Midbrain (tissue), 1 donor: ENCODE measurements at regions not wholly inside any gene's neighbourhood (a gene's known extent, or its start where the extent isn't known, plus 50 kb on each side); places are given as distances from the start of the nearest gene placed in this dataset.

Experiments used
- DNase-seq: peaks from one replicate; lab custom pipeline; 2025; lab: John Stamatoyannopoulos, UW

- no peak for DNase-seq
Measured at GRCh38 chr4:182185491-182185890, 57.7 kb upstream of the TENM3 start.

DNA sequence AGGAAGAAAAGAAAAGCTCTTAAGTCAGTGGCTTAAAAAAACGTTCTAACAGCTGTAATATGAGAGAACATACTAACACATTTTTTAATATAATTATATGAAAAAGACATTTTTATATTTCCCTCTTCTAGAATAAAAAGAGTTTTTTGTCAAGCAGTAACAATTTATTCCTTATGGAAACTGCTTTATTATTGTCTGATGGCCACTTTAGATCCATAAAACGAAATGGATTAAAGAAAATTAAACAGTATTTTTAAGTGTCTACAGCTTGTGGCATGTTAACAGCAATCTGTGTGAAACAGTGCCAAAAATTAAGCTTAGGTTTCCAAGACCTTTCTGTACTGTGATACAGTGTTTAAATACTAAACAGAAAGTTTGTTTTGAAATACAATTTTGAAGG, 55.5 kb upstream of the TENM3 start:
- DNase-seq = no peak

GRCh38 chr4:182188622-182189021, 54.6 kb upstream of the TENM3 start:
- DNase-seq = no peak

DNA sequence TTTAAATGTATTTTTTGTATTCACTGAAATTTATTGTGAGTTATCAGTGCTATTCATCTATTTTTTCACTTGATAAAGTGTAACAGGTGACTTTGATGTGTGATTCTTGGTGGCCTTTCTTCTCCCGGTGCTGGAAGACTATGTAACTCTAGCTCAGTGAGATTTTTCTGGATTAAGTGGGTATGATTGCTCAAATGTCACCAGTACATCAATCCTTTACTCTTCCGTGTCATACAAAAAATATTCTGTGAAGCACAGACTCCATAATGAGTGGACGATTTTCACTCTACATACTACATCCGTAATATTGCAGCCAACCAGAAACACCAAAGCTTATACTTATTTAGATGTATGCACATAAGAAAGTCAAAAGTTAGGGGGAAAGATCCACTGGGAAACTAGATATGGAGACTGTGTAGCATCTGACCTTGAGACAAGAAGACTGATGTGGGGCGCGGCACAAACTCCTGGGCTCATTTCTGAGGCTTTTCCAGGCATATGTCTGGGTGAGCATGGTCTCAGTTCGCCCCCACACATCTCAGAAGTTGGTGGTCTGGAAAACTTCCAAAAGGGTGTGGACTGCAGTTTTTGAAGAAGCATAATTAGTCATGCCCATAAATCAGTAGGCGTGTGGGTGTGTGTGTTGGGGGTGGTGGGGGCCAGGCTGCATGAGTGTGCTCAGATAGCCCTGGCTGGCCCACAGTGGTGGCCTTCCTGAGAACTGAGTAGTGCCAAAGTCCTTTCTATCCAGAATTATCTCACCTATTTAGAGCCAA, 53.9 kb upstream of the TENM3 start:
- DNase-seq = no peak

DNA sequence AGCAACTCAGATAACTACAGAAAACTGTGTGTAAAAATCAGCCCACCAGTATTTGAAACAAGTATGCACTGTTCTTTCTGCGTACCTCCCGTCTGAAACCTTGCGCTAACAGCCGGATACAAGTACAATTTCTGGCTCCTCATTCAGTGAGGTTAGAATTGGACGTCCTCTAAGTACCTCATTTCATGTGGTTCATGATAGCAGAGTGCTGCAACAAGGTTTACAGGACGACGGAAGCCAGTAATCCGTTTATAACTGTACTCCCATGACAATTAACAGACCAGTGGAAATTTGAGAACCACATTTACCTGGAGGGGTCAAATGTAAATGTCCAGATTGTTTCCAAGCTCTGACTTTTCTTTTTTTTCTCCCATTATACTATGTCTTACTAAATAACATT, 52.9 kb upstream of the TENM3 start:
- DNase-seq = no peak

- no peak for DNase-seq
Measured at GRCh38 chr4:182192511-182193181, 50.6 kb upstream of the TENM3 start.

DNA sequence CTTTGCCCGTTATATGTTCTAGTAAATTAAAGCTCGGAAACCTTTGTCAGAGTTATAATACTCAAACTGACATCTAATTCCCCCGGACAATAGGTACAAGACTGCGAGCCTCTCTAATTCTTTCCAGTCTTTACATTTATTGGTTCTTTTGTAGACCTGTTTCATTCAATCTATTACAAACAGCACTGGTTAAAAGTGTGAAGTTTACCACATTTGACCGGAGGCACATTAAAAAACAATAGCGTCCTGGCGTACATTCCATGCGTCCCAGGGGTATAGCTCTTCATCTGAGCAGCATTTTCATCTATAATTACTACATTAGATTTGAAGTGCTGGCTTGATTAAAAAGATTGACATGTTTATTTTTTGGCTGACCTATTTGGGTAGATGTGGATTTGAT, 49.9 kb upstream of the TENM3 start:
- DNase-seq = no peak
